ENCODE measurements at regions not wholly inside any gene's neighbourhood (a gene's known extent, or its start where the extent isn't known, plus 50 kb on each side); places are given as distances from the start of the nearest gene placed in this dataset.
"Not testable (repeated sequence)": the region's sequence is repeated elsewhere in the genome, so short reads cannot be mapped to it uniquely, and the experiment has no call there.

- DNase-seq (ENCODE audit: low spot score) = no peak
Measured at GRCh38 chr2:57160976-57161375, 885.6 kb upstream of the VRK2 start.

DNA sequence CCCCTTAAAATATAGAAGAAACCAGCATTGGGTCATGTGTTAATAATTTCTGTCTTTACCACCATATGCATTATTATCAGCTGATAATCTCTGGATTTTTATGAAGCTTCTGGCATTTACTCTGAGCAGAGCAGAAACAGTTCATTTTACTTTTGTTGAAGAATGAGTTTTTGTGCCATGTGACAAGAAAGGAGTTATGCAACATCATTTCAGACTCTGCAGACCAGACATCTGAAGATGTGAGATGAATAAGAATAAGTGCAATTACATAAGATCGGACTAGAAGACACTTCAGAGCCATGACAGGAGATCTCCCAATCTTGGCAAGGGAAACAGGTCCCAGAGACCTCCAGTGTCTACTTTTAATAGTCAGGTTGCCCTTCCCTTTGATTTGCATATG lies 869.4 kb upstream of the VRK2 start:
- DNase-seq (ENCODE audit: low spot score) = no peak

DNA sequence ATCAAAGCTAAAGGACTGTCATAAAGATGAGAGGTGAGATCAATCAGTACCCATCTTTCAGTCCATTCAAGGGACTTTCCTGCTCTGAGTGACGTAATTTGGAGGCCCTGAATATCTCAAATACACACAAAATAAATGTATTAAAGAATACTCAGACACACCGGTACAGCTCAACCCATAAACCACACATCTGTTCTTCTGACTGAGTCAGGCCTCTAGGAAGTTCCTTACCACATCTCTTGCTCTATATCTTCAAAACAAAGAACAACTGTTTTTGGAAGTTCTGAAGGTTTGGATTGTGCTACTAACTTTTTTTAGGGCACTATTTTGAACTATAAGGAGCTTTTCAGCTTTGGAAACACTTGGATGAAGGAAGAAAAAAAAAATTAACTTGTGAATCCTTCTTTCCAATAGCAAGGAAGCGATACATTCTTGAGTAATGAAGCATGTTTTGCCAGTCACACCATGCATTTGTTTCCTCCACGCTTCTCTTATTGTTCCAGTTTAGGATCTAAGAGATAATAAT lies 866.5 kb upstream of the VRK2 start:
- DNase-seq (ENCODE audit: low spot score) = peak; percentile 15

GRCh38 chr2:57180678-57181077 lies 865.9 kb upstream of the VRK2 start:
- no peak for DNase-seq (ENCODE audit: low spot score)

DNA sequence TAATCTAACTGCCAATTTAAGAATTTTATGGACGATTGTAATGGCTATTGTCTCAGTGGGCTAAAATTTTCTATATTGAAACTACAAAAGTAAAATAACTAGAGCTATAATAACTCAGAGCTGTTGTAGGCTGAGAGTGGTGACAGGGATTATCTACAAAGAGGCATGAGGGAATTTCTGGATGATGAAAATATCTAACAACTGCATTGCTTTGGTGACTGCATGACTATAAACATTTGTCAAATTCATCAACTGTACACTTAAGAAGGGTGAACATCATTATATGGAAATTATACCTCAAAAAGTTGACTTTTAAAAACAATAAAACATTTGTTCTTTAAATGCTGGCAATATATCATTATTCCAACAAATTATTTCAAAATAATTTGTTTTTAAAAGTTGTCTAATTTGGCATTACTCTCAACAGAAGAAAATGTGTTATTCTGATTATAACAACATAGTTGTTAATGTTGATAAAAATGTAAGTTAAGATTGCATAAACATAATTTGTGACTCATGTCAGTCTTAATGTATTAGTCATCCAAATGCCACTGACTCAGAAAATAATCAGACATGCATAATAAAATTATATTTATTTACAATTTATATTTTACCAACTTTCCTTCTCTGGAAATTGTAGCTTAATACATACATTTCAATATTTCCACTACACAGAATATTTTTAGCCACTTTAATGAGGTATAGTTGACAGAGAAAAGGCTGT lies 865.1 kb upstream of the VRK2 start:
- no peak for DNase-seq (ENCODE audit: low spot score)

DNA sequence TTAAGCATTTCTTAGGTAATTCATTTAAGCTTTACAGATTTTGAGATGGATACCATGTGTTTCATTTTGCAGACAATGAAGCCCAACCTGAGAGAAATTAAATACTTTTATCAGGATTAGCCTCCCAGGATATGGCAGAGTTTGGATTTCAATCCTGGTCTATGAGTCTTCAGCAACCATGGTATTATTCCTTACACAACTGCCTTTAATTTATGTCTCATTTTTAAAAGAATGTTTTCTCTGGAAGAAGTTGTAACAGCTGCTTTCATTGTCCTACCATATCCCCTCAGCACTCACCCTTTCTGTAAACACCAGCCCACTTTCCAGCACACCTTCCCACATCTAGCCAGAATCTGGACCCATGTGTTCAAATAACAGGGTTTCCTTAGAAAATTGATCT lies 863.7 kb upstream of the VRK2 start:
- no peak for DNase-seq (ENCODE audit: low spot score)

DNA sequence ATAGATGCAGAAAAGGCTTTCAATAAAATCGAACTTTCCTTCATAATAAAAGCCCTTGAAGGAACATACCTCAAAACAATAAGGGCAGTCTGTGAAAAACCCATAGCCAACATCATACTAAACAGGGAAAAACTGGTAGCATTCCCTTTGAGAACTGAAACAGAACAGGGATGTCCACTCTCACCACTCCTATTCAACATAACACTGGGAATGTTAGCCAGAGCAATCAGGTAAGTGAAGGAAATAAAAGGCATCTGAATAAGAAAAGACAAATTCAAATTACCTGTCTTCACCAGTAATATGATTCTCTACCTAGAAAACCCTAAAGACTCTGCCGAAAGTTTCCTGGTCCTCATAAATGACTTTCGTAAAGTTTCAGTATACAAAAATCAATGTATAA lies 861.0 kb upstream of the VRK2 start:
- DNase-seq (ENCODE audit: low spot score) = no peak

DNA sequence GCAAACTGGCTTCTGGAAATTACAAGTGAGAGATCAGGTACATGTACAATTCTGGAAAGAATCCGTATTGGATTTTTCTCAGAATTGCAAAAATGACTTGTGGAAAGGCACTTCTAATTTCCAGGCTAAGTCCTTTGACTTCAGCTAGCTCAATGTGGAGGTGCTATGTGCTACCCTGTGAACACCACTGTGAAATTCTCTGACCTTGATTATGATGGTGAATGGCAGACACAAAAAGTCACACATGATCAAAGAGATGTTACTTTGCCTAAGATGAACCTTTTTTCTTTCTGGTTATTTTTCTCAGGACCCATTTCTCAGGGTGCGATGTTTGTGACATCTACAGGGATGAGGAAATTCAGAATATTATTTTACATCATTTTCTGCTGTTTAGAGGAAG lies 856.6 kb upstream of the VRK2 start:
- DNase-seq (ENCODE audit: low spot score) = no peak

GRCh38 chr2:57199663-57200062 lies 846.9 kb upstream of the VRK2 start:
- DNase-seq (ENCODE audit: low spot score) = no peak

- DNase-seq (ENCODE audit: low spot score) = no peak
Measured at GRCh38 chr2:57204364-57204763, 842.2 kb upstream of the VRK2 start.

GRCh38 chr2:57205241-57205640 lies 841.4 kb upstream of the VRK2 start:
- no peak for DNase-seq (ENCODE audit: low spot score)

DNA sequence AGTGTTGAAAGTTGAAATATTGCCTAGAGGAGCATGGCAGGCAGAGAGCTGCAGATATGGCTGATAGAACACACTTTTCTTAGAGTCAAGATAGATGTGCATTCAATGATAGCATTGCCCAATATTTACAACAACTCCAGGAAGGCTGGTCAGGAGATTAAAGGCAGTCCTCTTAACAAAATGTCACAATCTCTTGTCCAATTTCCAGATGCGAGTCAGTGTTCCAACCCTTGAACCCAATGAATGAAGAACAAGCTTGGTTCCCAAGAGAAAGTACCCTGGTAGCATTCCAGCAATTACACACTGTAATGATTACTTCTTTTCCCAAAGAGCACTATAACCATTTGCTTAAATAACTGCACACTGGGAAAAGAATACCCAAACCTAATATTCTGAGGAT lies 839.4 kb upstream of the VRK2 start:
- DNase-seq (ENCODE audit: low spot score) = no peak

- no peak for DNase-seq (ENCODE audit: low spot score)
Measured at GRCh38 chr2:57209799-57210198, 836.8 kb upstream of the VRK2 start.

DNA sequence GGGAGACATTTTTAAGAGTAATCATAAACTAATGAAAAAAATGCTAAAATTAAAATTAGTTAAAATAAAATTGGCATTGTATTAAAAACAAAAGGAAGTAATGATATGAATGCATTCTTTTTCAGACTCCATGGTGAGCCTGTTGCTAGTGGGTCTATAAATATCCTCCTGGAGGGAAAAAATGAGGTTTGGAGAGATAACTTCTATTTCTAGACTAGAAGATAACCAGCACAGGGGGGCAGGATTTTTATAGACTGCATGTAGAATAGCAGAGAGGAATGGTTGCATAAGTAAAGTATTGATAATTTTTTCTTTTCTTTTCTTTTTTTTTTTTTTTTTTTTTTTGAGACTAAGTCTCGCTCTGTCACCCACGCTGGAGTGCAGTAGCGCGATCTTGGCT lies 835.8 kb upstream of the VRK2 start:
- DNase-seq (ENCODE audit: low spot score) = no peak

GRCh38 chr2:57217013-57217412 lies 829.6 kb upstream of the VRK2 start:
- no peak for DNase-seq (ENCODE audit: low spot score)

- no peak for DNase-seq (ENCODE audit: low spot score)
Measured at GRCh38 chr2:57218206-57218605, 828.4 kb upstream of the VRK2 start.

GRCh38 chr2:57229706-57230105 lies 816.9 kb upstream of the VRK2 start:
- not testable (repeated sequence) for DNase-seq (ENCODE audit: low spot score)

DNA sequence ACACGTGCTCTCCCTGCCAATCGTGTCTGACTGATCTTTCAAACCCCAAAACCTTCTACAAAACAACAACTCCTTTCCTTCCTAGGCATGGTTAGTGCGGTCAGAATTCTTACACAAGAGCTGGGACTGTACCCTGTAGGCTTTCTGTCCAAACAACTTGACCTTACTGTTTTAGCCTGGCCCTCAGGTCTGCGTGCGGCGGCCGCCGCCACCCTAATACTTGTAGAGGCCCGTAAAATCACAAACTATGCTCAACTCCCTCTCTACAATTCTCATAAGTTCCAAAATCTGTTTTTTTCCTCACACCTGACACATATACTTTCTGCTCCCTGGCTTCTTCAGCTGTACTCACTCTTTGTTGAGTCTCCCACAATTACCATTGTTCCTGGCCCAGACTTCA lies 814.3 kb upstream of the VRK2 start:
- DNase-seq (ENCODE audit: low spot score) = not testable (repeated sequence)

- DNase-seq (ENCODE audit: low spot score) = not testable (repeated sequence)
Measured at GRCh38 chr2:57251495-57251894, 795.1 kb upstream of the VRK2 start.

GRCh38 chr2:57276408-57276807 lies 770.2 kb upstream of the VRK2 start:
- not testable (repeated sequence) for DNase-seq (ENCODE audit: low spot score)

GRCh38 chr2:57278451-57278850 lies 768.2 kb upstream of the VRK2 start:
- DNase-seq (ENCODE audit: low spot score) = no peak

DNA sequence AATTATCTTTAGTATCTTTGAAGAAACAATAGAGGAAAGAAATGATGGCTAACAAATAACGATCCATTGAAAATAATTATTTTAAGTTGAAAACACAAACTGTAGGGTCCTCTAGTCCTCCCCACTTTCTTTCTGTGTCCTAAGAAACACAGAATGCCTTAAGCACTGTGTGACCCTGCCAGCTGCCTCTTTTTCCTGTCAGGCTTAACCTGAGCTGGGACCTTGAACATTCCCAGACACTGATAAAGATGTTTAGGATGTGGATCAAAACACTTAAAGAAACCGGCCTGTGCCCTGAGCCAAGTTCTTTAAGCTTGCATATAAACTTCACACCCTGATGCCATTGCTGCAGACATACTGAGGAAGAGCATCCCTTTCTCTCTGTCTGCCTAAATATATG lies 755.4 kb upstream of the VRK2 start:
- no peak for DNase-seq (ENCODE audit: low spot score)

DNA sequence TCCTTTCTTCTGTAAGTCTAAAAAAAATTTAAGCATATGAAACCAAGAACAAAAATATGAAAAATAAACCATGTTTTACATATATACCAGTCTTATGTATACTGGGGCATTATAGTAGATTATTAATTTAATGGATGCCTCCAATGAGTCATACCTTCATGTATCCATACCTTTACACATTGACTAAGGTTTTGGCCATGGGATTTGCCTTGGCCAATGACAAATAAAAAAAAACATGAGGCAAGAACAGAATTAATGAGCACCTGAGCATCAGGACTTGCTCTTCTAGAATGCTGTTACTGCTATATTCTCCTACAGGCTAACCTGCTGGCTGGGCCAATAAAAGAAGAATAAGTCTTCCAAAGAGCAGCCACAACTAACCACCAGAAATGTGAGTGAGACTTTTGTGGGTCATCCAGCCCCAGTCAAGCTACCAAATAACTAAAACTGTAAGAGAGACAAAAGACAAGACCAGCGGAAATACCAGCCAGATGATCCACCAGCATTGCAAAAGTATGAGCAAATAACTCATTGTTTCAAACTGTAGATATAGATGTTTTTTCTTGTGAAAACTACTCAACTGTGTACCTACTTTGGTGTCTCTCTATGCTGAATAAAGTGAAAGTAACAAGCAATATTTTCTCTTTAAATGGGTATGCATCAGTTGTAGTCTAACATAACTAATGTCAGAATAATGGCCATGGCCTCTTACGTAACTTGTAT lies 749.6 kb upstream of the VRK2 start:
- peak; percentile 7 for DNase-seq (ENCODE audit: low spot score)

GRCh38 chr2:57313678-57314077 lies 732.9 kb upstream of the VRK2 start:
- DNase-seq (ENCODE audit: low spot score) = no peak
